Kidney (tissue), 13 donors: ENCODE measurements at regions not wholly inside any gene's neighbourhood (a gene's known extent, or its start where the extent isn't known, plus 50 kb on each side); places are given as distances from the start of the nearest gene placed in this dataset.

Experiments used
- DNase-seq, 5 donors: peaks; one replicate each; pipeline ENCODE4 v3.0.0-alpha.2; 2013 to 2020
- FAIRE-seq: peaks from 2 replicates; lab custom pipeline; 2012; peaks lifted over from hg19 to GRCh38; lab: Jason Lieb, UNC
- H3K27ac ChIP-seq, 2 donors: one replicate each; pipeline ENCODE4 v1.7.0; 2013; ENCODE audit warnings: low read depth in 2 of 2, low read length in 2 of 2, inconsistent platforms in 1 of 2
- H3K27me3 ChIP-seq: one replicate; pipeline ENCODE4 v1.7.1; 2013; ENCODE audit warnings: low read length, inconsistent platforms; ENCODE audit not compliant: control insufficient read depth, insufficient read depth
- H3K36me3 ChIP-seq, 3 donors: one replicate each; pipeline versions ENCODE4 v1.7.0 to v1.7.1; 2013; ENCODE audit warnings: low read length in 3 of 3, control low read depth in 1 of 3, inconsistent platforms in 1 of 3; ENCODE audit not compliant: insufficient read depth in 3 of 3, control insufficient read depth in 2 of 3
- H3K4me1 ChIP-seq, 3 donors: one replicate each; pipeline versions ENCODE4 v1.7.0 to v1.7.1; 2013; ENCODE audit warnings: low read length in 3 of 3, inconsistent platforms in 1 of 3, low read depth in 1 of 3; ENCODE audit not compliant: control insufficient read depth in 2 of 3, insufficient read depth in 2 of 3
- H3K4me3 ChIP-seq, 3 donors: one replicate each; pipeline versions ENCODE4 v1.7.0 to v1.8.1; 2013; ENCODE audit warnings: low read length in 3 of 3, control low read depth in 1 of 3, inconsistent platforms in 1 of 3
- H3K9ac ChIP-seq, 3 donors: one replicate each; pipeline versions ENCODE4 v1.7.0 to v1.7.1; 2013; ENCODE audit warnings: low read length in 3 of 3, control low read depth in 1 of 3, inconsistent platforms in 1 of 3
- H3K9me3 ChIP-seq, 3 donors: one replicate each; pipeline versions ENCODE4 v1.7.0 to v1.7.1; 2013; ENCODE audit warnings: low read length in 3 of 3, control low read depth in 1 of 3, inconsistent platforms in 1 of 3; ENCODE audit not compliant: control insufficient read depth in 2 of 3, insufficient read depth in 1 of 3
- CTCF ChIP-seq: IDR thresholded peaks from 3 replicates; pipeline ENCODE4 v1.5.1; 2012; ENCODE audit warnings: mild to moderate bottlenecking, moderate library complexity, borderline replicate concordance; ENCODE audit not compliant: insufficient read depth; ENCODE audit errors: extremely low read depth
- intact Hi-C: fragments of 100-400 bp; cut with DNase I; formaldehyde crosslinking; loops from one replicate; pipeline ENCODE4 v1.11.1; 2022
- donor health status: control.
- donor health status: control.
- donor health status: control.
- donor health status: control.
- donor health status: control.
- donor health status: DM: yes; HTN: yes; CAD: no.
- donor health status: Normal renal cell carcinoma (clear cell type).

- Histone ChIP-seq H3K4me3 (no peak overlapping the region), H3K4me1 (no peaks in the 10 kb centered on the region), H3K9me3 (no peaks in the 10 kb centered on the region), H3K9ac (no peak overlapping the region), H3K27ac (no peak overlapping the region), H3K27me3 (no peaks in the 10 kb centered on the region), H3K36me3 (no peaks in the 10 kb centered on the region)
- FAIRE-seq (no peak), DNase-seq (peak in 1 of 5 donors; percentile 55)
- no peak for TF ChIP-seq CTCF
- intact Hi-C loops, result no loop called here
Observed at GRCh38 chr1:73617145-73617544, 580.8 kb downstream of the LRRIQ3 start.

GRCh38 chr1:73611681-73612080 lies 586.3 kb downstream of the LRRIQ3 start:
- FAIRE-seq (no peak), DNase-seq (no peak)
- H3K27me3 ChIP-seq, result no peaks in the 10 kb centered on the region
- no peak overlapping the region for H3K9ac ChIP-seq
- no peak for TF ChIP-seq CTCF
- intact Hi-C loops, result no loop called here
- H3K4me1 ChIP-seq, result no peaks in the 10 kb centered on the region
- no peak overlapping the region for H3K27ac ChIP-seq
- H3K9me3 ChIP-seq, result no peaks in the 10 kb centered on the region
- H3K4me3 ChIP-seq, result no peak overlapping the region
- no peaks in the 10 kb centered on the region for H3K36me3 ChIP-seq

DNA sequence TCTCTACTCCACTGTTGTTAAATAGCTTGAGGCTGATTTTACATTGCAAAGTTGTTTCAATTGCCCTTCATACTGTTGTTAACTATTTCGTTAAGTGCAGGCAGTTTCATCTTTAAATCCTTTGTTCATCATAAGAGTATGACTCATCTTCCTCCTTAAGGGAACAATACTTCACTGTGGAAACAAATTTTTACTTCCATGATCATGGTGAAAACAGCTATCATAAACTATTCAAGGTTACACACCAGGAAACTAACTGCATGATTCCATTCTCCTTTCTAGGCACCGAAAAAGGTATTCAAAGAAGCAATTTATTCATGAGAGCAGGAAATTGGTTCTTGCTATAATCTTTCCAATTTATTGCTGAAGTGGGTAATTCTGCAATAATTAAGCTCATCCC lies 593.2 kb downstream of the LRRIQ3 start:
- H3K27me3 ChIP-seq, result no peaks in the 10 kb centered on the region
- TF ChIP-seq CTCF, result no peak
- no peak overlapping the region for H3K9ac ChIP-seq
- no peaks in the 10 kb centered on the region for H3K36me3 ChIP-seq
- no peaks in the 10 kb centered on the region for H3K9me3 ChIP-seq
- intact Hi-C loops, result no loop called here
- H3K27ac ChIP-seq, result no peak overlapping the region
- H3K4me1 ChIP-seq, result no peaks in the 10 kb centered on the region
- DNase-seq, result no peak
- H3K4me3 ChIP-seq, result no peak overlapping the region
- no peak for FAIRE-seq

GRCh38 chr1:73604211-73604610 lies 593.8 kb downstream of the LRRIQ3 start:
- Histone ChIP-seq H3K36me3 (no peaks in the 10 kb centered on the region), H3K9me3 (no peaks in the 10 kb centered on the region), H3K27ac (no peak overlapping the region), H3K9ac (no peak overlapping the region), H3K4me1 (no peaks in the 10 kb centered on the region), H3K27me3 (no peaks in the 10 kb centered on the region), H3K4me3 (no peak overlapping the region)
- no peak for DNase-seq
- intact Hi-C loops, result no loop called here
- TF ChIP-seq CTCF, result no peak
- FAIRE-seq, result no peak
